CD4-positive, alpha-beta T cell (primary cell): ENCODE measurements at regions not wholly inside any gene's neighbourhood (a gene's known extent, or its start where the extent isn't known, plus 50 kb on each side); places are given as distances from the start of the nearest gene placed in this dataset.
"Not testable (repeated sequence)": the region's sequence is repeated elsewhere in the genome, so short reads cannot be mapped to it uniquely, and the experiment has no call there.

ENCODE experiments used
- ATAC-seq: fragments of 200-7000 bp; cut with Tn5 transposase; one replicate; pipeline ENCODE4 v1.10.0; 2022; ENCODE audit warnings: mild to moderate bottlenecking; ENCODE audit not compliant: poor library complexity
- CTCF ChIA-PET: fragments of 350-600 bp; sonication (Branson Sonifier 250); formaldehyde crosslinking; loops from one replicate; lab custom pipeline; 2021; ENCODE audit warnings: antibody characterized with exemption, inconsistent platforms; lab: Charles Lee
- POLR2A ChIA-PET: fragments of 350-600 bp; sonication (Branson Sonifier 250); formaldehyde crosslinking; loops from one replicate; lab custom pipeline; 2021; ENCODE audit warnings: antibody characterized with exemption, inconsistent platforms; lab: Charles Lee
- DNase-seq, 14 experiments: peaks; one replicate each; pipeline ENCODE4 v3.0.0-alpha.2; 2013 to 2020; ENCODE audit warnings: mixed read lengths in 2 of 14
- H3K27ac ChIP-seq, 2 donors: one replicate each; pipeline versions ENCODE4 v1.5.1 to v1.7.0; 2013; ENCODE audit warnings: low read length in 2 of 2, low read depth in 1 of 2, mild to moderate bottlenecking in 1 of 2
- H3K27me3 ChIP-seq, 2 experiments: 1 replicate in 1 of 2; 2 replicates in 1 of 2; pipeline versions ENCODE4 v1.6.1 to v1.7.0; 2013; ENCODE audit warnings: low read length in 2 of 2, control low read depth in 1 of 2, mild to moderate bottlenecking in 1 of 2, moderate library complexity in 1 of 2; ENCODE audit not compliant: insufficient read depth in 2 of 2, control insufficient read depth in 1 of 2
- H3K36me3 ChIP-seq: one replicate; pipeline ENCODE4 v1.6.1; 2013; ENCODE audit warnings: low read length, control low read depth; ENCODE audit not compliant: insufficient read depth
- H3K4me1 ChIP-seq: one replicate; pipeline ENCODE4 v1.6.1; 2013; ENCODE audit warnings: low read length, control low read depth; ENCODE audit not compliant: insufficient read depth
- H3K4me3 ChIP-seq: one replicate; pipeline ENCODE4 v1.5.1; 2013; ENCODE audit warnings: mild to moderate bottlenecking, low read length, moderate library complexity
- H3K9me3 ChIP-seq, 2 experiments: 1 replicate in 1 of 2; 2 replicates in 1 of 2; pipeline versions ENCODE4 v1.6.1 to v1.7.0; 2013; ENCODE audit warnings: low read length in 2 of 2, mild to moderate bottlenecking in 2 of 2, control low read depth in 1 of 2, moderate library complexity in 1 of 2; ENCODE audit not compliant: control insufficient read depth in 1 of 2, insufficient read depth in 1 of 2
- H3K27ac Mint-ChIP-seq: one replicate; pipeline ENCODE4 v1.8.0; 2020; ENCODE audit warnings: mixed read lengths
- H3K27me3 Mint-ChIP-seq: one replicate; pipeline ENCODE4 v1.8.0; 2021; ENCODE audit warnings: mixed read lengths
- H3K36me3 Mint-ChIP-seq: one replicate; pipeline ENCODE4 v1.8.0; 2021; ENCODE audit warnings: low read depth, mixed read lengths
- H3K4me1 Mint-ChIP-seq: one replicate; pipeline ENCODE4 v1.8.0; 2021; ENCODE audit warnings: low read depth, mixed read lengths
- H3K4me3 Mint-ChIP-seq: one replicate; pipeline ENCODE4 v1.8.0; 2020; ENCODE audit warnings: mild to moderate bottlenecking, mixed read lengths
- H3K9me3 Mint-ChIP-seq: one replicate; pipeline ENCODE4 v1.8.0; 2020; ENCODE audit warnings: mixed read lengths
- CTCF ChIP-seq: fragments of 200-600 bp; IDR thresholded peaks from one replicate; pipeline ENCODE4 v1.8.0; 2022; ENCODE audit warnings: antibody characterized with exemption, mild to moderate bottlenecking
- intact Hi-C, 2 experiments: fragments of 100-400 bp; cut with DNase I in 1 of 2; cut with micrococcal nuclease in 1 of 2; formaldehyde crosslinking; loops; one replicate each; pipeline versions ENCODE4 v1.15.1 to v1.9.0; 2023 to 2025; cut with DNase I, micrococcal nuclease

GRCh38 chr11:35046681-35047080, 92.3 kb upstream of the CD44 start:
- Mint-ChIP-seq H3K36me3 (no peaks in the 10 kb centered on the region), H3K9me3 (peaks cover 5% of the 10 kb centered on the region), H3K4me1 (peaks cover 98% of the 10 kb centered on the region), H3K4me3 (peak overlapping the region; percentile 83), H3K27me3 (no peaks in the 10 kb centered on the region), H3K27ac (peak overlapping the region; percentile 92)
- Histone ChIP-seq H3K9me3 (no peaks in the 10 kb centered on the region), H3K27ac (peak overlapping the region; percentile 93 to 96), H3K36me3 (no peaks in the 10 kb centered on the region), H3K27me3 (no peaks in the 10 kb centered on the region), H3K4me3 (no peak overlapping the region), H3K4me1 (peaks cover 88% of the 10 kb centered on the region)
- ChIA-PET POLR2A (interaction anchor here (1.0 to 3.3 kb wide), 25 partner anchors 10 to 189 kb away, joined by 3 to 34 read pairs (median 7); partner anchors contain the start of gene CD44), CTCF (interaction anchor here (0.9 to 1.8 kb wide), 12 partner anchors 10 to 199 kb away, joined by 3 to 13 read pairs (median 4); partner anchors contain the start of gene CD44)
- no peak for ATAC-seq
- intact Hi-C loops, result loop anchor here (1.0 to 10.0 kb wide), 7 partner anchors 34 to 618 kb away; partner anchors contain the start of genes CD44 (in 2 of the 2) and TRIM44 (in 1 of the 2)
- no peak for TF ChIP-seq CTCF
- DNase-seq, result peak in 2 of 14 experiments; percentile 34 to 50

- Histone ChIP-seq H3K27ac (peak overlapping the region; percentile 93 to 96), H3K27me3 (no peaks in the 10 kb centered on the region), H3K9me3 (no peaks in the 10 kb centered on the region), H3K4me3 (no peak overlapping the region), H3K4me1 (peaks cover 83% of the 10 kb centered on the region), H3K36me3 (no peaks in the 10 kb centered on the region)
- ChIA-PET CTCF (interaction anchor here (0.7 to 1.8 kb wide), 17 partner anchors 10 to 198 kb away, joined by 3 to 13 read pairs (median 3); partner anchors contain the start of gene CD44), POLR2A (interaction anchor here (0.7 to 1.9 kb wide), 31 partner anchors 8 to 188 kb away, joined by 3 to 26 read pairs (median 6); partner anchors contain the start of gene CD44)
- no peak for TF ChIP-seq CTCF
- Mint-ChIP-seq H3K36me3 (no peaks in the 10 kb centered on the region), H3K4me3 (peak overlapping the region; percentile 83), H3K4me1 (peaks cover 98% of the 10 kb centered on the region), H3K9me3 (peaks cover 5% of the 10 kb centered on the region), H3K27me3 (no peaks in the 10 kb centered on the region), H3K27ac (peak overlapping the region; percentile 92)
- intact Hi-C loops, result loop anchor here (1.0 to 10.0 kb wide), 7 partner anchors 34 to 618 kb away; partner anchors contain the start of genes CD44 (in 2 of the 2) and TRIM44 (in 1 of the 2)
- peak; percentile 70 for ATAC-seq
- peak; percentile 27 to 91 (median 46) for DNase-seq
Measured at GRCh38 chr11:35047179-35047578, 91.8 kb upstream of the CD44 start.

- CTCF ChIA-PET, result interaction anchor here (0.7 to 1.8 kb wide), 16 partner anchors 9 to 198 kb away, joined by 3 to 13 read pairs (median 4); partner anchors contain the start of gene CD44
- Histone ChIP-seq H3K9me3 (no peaks in the 10 kb centered on the region), H3K36me3 (no peaks in the 10 kb centered on the region), H3K27me3 (no peaks in the 10 kb centered on the region), H3K4me3 (no peak overlapping the region), H3K4me1 (peaks cover 78% of the 10 kb centered on the region), H3K27ac (peak overlapping the region; percentile 93 to 96)
- Mint-ChIP-seq H3K9me3 (peaks cover 5% of the 10 kb centered on the region), H3K4me3 (peak overlapping the region; percentile 83), H3K27me3 (no peaks in the 10 kb centered on the region), H3K36me3 (no peaks in the 10 kb centered on the region), H3K4me1 (peaks cover 94% of the 10 kb centered on the region), H3K27ac (peak overlapping the region; percentile 92)
- TF ChIP-seq CTCF, result no peak
- POLR2A ChIA-PET, result interaction anchor here (0.7 to 1.9 kb wide), 30 partner anchors 9 to 187 kb away, joined by 3 to 26 read pairs (median 6); partner anchors contain the start of gene CD44
- intact Hi-C loops, result loop anchor here (1.0 to 10.0 kb wide), 7 partner anchors 35 to 617 kb away; partner anchors contain the start of genes CD44 (in 2 of the 2) and TRIM44 (in 1 of the 2)
- ATAC-seq (peak; percentile 6), DNase-seq (no peak)
Measured at GRCh38 chr11:35047769-35048168, 91.2 kb upstream of the CD44 start.

GRCh38 chr11:35048346-35048745, 90.6 kb upstream of the CD44 start:
- peak overlapping the region; percentile 83 for H3K4me3 Mint-ChIP-seq
- H3K36me3 ChIP-seq, H3K36me3 Mint-ChIP-seq, H3K9me3 Mint-ChIP-seq, H3K4me3 ChIP-seq, H3K9me3 ChIP-seq, H3K27me3 Mint-ChIP-seq, H3K27me3 ChIP-seq, ATAC-seq, DNase-seq: not testable (repeated sequence)
- ChIA-PET POLR2A (interaction anchor here (0.9 to 1.9 kb wide), 4 partner anchors 48 to 108 kb away, joined by 3 to 26 read pairs (median 6); partner anchors contain the start of gene CD44), CTCF (interaction anchor here (1.0 kb wide), 1 partner anchor 117 kb away, joined by 4 read pairs; no protein-coding TSS in a partner anchor)
- intact Hi-C loops, result loop anchor here in 1 of 2 experiments (10.0 kb wide), 1 partner anchor 616 kb away; the partner anchor contains the start of gene TRIM44
- H3K4me1 Mint-ChIP-seq, result peaks cover 91% of the 10 kb centered on the region
- peak overlapping the region; percentile 92 for H3K27ac Mint-ChIP-seq
- peak overlapping the region in 1 of 2 donors; percentile 93 for H3K27ac ChIP-seq
- peaks cover 73% of the 10 kb centered on the region for H3K4me1 ChIP-seq
